LNCAP (cell line): ENCODE measurements at regions not wholly inside any gene's neighbourhood (a gene's known extent, or its start where the extent isn't known, plus 50 kb on each side); places are given as distances from the start of the nearest gene placed in this dataset.

Experiments
- TF ChIP-seq, protein P1 (sequence below): fragments of 450-650 bp; IDR thresholded peaks from 2 replicates; pipeline ENCODE4 v1.5.1; 2017; ENCODE audit warnings: mild to moderate bottlenecking

- TF ChIP-seq, protein P1, sequence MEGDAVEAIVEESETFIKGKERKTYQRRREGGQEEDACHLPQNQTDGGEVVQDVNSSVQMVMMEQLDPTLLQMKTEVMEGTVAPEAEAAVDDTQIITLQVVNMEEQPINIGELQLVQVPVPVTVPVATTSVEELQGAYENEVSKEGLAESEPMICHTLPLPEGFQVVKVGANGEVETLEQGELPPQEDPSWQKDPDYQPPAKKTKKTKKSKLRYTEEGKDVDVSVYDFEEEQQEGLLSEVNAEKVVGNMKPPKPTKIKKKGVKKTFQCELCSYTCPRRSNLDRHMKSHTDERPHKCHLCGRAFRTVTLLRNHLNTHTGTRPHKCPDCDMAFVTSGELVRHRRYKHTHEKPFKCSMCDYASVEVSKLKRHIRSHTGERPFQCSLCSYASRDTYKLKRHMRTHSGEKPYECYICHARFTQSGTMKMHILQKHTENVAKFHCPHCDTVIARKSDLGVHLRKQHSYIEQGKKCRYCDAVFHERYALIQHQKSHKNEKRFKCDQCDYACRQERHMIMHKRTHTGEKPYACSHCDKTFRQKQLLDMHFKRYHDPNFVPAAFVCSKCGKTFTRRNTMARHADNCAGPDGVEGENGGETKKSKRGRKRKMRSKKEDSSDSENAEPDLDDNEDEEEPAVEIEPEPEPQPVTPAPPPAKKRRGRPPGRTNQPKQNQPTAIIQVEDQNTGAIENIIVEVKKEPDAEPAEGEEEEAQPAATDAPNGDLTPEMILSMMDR: no peak
Observed at GRCh38 chr12:131463174-131463573, 247.7 kb upstream of the SFSWAP start.

DNA sequence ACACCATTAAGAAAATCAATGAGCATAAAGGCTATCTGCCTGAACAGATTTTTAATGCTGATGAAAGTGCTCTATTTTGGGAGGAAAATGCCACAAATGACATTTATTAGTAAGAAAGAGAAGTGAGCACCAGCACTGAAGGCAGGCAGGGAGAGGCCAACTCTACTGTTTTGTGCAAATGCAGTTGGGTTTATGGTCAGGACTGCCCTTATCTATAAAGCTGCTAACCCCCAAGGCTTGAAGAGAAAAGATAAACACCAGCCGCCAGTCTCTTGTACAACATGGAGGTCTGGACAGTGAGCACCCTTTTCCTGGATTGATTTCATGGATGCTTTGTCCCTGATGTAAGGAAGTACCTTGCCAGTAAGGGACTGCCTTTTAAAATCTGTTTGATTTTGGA lies 246.8 kb upstream of the SFSWAP start:
- TF ChIP-seq, protein P1: no peak

DNA sequence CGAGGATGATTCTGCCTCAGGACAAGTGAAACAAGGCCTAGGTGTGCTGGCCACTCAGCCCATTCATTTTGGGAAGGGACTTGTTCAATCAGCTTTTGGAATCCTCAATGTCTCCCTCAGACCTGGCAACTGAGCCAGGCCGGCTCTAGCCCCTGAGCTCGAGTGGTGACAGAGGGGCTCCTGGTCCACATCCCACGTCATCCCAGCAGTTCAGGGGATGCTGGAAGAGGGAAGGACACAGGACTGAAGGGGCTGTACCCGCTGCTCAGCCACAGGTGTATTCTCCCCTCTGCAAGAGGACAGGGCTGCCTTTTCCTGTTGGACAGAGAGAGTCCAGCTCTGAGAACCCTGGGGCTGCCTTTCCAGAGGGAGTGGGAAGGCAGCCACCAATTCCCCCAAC lies 244.6 kb upstream of the SFSWAP start:
- TF ChIP-seq, protein P1: no peak

- TF ChIP-seq, protein P1: no peak
Observed at GRCh38 chr12:131466932-131467331, 244.0 kb upstream of the SFSWAP start.

- TF ChIP-seq, protein P1: no peak
Observed at GRCh38 chr12:131468206-131468605, 242.7 kb upstream of the SFSWAP start.

DNA sequence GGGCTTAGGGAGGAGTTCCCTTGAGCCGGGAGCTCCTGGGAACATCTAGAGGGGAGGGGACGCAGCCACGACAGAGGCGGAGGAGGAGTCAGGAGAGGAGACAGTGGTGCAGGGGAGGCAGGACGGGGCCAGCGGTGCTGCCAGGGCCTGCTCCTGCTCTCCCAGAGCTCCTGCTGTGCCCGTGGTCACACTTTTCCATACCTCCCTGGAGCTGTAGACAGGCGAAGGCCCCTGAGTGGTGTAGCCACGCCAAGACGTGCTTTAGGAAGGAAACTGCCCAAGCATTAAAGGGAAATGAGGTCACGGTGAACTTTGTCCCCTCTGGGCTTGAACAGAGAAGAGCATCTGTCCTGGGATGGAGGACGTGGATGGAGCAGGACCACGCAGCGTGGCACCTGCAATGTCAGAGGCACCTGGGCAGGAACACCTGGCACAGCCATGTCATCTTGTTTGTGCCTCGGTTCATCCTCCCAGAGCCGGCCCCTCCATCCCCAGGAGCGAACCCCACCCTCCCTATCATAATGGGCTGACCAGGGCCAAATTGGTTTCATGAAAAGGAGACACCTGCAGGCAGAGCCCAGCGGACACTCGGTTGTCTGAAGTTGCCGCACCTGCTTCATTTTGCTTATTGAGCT lies 239.5 kb upstream of the SFSWAP start:
- TF ChIP-seq, protein P1: no peak

GRCh38 chr12:131471946-131472732 lies 238.8 kb upstream of the SFSWAP start:
- TF ChIP-seq, protein P1: no peak
